HG02623 (cell line): ENCODE measurements at regions not wholly inside any gene's neighbourhood (a gene's known extent, or its start where the extent isn't known, plus 50 kb on each side); places are given as distances from the start of the nearest gene placed in this dataset.

ENCODE experiments used
- ATAC-seq: cut with Tn5 transposase; IDR thresholded peaks from one replicate; pipeline ENCODE4 v1.9.1; 2021; ENCODE audit warnings: moderate library complexity; ENCODE audit not compliant: unreplicated experiment

DNA sequence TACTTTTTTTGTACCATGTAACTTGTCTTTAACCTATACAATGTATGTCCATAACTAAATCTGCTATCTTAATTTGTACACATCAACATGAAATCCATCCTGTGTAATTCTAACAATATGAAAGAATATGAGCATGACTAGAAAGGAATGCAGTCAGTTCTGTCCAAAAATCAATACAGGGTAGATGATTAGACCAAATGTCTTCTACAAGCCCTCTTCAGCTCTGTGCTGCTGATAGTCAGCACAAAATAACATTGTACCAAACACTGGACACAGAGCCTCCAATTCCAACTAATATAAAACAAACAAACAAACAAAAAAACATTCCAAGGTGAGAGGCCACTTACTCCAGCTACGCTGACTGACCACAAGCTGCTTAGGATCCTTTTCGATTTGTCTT lies 301.4 kb upstream of the IRAK1BP1 start:
- no peak for ATAC-seq

DNA sequence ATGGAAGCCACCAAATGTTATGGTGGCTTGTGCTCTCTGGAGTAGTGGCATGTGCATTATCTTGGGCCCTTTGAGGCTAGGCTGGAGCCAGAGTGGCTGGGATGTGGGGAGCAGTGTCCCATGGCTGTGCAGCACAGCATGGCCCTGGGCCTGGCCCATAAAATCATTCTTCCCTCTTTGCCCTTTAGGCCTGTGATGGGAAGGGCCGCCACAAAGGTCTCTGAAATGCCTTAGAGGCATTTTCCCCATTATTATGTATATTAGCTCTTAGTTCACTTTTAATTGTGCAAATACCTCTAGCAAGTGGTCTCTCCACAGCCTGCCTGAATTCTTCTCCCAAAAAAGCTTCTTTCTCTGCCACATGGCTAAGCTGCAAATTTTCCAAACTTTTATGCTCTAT lies 297.3 kb upstream of the IRAK1BP1 start:
- ATAC-seq: no peak

DNA sequence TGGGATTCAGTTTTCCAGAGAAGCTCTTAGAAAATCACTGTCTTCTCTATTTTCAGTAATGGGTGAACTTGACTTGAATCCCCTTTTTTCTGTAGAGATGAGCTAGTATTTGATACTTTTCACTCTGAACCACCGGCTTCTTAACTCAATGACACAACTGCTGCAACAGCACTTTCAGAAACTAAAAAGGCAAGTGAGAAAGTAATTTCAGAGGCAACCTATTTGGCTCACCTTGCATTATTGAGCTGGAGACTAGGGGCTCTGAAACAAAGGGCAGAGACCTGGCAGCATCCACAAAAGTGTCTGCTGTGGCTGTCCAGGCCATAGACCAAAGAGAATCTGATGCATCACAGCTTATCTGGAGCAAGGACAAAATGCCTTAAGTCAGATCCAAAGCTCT lies 289.8 kb upstream of the IRAK1BP1 start:
- no peak for ATAC-seq

DNA sequence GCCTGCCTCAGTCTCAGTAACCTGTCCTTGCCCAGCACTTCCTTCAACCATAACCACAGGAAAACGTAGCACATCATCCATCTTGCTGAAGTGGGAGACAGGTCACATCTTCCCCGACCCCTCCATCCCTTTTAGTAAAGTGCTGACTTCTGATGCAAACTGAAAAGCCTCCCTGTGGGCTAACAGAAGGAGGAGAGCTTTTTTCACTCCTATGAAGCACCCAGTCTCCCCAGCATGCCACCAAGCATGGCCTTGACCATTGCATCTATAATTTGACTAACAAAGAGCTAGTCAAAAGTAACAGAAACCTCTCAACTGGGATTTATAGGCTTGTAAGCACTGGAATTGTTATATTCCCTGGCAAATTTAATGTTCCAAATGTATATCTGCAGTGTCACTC lies 288.9 kb upstream of the IRAK1BP1 start:
- ATAC-seq: no peak

DNA sequence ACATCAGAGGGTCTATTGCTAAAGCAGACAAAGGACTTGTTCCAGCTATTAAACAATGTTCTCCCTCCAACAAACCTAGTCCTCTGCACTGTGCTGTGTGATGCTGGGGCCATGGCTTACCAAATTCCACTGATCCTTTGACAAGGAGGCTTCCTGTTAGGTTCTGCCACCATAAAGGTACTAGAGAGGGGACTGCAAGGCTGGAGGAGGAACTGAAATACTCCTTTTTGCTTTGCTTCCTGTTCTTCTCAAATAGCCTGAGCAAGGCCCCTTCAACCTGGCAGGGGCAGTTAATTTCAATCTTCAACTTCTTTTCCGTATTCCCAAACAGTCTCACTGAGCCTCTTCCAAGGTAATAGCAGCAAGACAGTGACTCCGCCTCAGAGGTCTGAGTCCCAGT lies 286.4 kb upstream of the IRAK1BP1 start:
- peak; percentile 50 for ATAC-seq

DNA sequence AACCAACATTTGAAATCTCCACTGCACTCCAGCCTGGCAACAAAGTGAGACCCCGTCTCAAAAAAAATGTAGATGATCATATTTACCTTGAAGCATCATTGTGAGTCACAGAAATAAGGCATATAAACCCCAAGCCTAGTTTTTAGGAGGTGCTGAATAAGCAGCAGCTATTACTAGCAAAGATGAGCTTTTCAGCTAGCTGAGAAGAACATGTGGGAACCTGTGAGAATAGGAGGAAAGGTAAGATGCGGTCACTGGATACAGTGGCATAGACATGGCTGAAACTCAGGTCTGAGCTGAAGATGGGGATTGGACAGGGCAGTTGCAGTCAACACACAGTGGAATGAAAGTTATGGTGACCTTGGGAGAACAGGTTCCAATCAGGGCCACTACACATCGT lies 284.3 kb upstream of the IRAK1BP1 start:
- ATAC-seq: no peak

DNA sequence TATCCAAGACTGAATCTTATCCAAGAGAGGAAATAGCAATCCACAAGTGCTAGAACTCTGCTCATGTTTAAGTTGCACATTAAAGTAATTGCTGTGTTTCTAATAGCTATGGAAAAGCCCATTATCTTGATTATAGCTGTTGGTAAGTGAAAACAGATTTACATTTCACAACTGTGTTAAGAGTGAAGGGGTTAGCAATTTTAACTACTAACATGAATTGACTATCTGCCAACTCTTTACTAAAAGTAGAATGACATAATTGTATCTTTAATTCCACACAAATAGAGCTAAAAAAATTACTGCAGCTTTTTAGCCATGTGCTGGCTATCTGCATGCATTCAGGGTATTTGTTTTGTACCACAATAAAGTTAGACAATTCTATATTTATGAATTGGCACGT lies 277.9 kb upstream of the IRAK1BP1 start:
- ATAC-seq: no peak

DNA sequence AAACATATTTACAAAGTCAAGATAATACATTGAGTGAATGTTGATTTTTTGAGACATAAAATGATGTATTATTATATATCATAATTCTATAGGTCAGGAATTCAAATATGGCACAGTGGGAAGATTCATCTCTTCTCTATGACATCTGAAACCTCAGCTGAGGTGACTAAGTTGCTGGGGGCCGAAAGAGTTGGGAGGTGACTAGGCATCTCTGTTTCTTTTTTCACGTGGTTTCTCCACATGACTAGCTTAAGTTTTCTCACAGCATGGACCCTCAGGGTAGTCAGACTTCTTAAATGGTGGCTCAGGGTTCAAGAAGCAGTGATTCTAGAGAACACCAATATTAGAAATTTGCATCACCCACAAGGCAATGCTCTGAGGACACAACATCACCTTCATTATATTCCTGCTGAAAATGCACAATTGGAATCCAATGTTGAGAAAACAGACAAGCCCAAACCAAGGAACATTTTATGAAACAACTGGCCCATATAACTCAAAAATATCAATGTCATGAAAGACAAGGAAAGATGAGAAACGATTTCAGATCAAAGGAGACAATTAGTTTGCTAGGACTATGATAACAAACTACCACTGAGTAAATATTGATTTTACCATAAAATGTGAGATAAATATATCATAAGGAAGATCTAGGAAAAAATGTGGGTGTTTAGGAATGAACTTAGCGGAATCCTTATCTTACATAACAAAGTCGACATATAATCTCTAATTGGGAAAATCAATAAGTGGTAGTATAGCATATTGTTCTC lies 273.3 kb upstream of the IRAK1BP1 start:
- ATAC-seq: no peak

DNA sequence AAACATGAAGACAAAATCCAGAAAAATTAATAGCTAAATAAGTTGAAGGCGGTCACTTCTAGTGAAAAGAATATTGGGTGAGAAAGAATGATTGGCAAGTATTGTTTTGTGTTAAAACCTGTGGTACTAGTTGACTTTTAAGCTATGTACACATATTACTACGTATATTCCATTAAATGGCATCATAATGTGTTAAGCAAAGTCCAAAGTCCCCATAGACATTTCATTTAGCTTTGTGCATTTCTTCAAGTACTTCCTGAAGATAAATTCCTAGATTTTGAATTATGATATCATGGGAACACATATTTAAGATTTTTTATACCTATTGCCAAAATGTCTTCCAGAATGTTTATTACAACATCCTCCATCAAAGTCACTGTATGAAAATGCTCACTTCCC lies 272.7 kb upstream of the IRAK1BP1 start:
- ATAC-seq: no peak

DNA sequence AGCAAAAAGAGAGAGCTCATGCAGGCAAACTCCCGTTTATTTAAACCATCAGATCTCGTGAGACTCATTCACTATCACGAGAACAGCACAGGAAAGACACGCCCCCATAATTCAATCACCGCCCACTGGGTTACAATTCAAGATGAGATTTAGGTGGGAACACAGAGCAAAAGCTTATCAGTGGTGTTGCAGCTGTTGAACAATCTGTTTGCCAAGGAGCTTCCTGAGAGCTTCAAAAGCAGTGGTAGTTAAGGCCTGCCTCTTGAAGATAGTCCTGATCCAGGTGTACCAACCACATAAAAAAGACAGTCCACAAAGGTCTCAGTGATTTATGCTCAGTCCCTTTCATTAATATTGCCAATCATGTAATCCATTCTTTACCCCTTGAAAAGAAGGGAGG lies 269.4 kb upstream of the IRAK1BP1 start:
- no peak for ATAC-seq

DNA sequence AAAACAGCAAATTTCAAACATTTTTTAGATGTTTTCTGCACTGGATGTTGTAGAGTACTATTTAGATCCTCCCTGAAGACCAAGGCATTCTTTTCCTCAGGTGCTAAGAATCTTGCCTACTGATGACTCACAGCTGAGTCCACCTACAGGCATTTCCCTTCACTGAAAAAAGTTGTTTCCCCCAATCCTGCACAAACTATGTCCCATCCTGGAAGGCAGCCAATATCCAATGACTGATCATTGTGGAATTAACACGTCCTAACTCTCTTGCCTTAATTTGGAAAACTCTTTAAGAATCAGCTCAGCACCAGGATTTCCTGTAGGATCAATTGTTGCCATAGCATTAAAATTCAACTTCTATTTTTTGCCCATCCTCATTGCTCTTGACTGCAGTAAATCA lies 268.4 kb upstream of the IRAK1BP1 start:
- ATAC-seq: no peak

DNA sequence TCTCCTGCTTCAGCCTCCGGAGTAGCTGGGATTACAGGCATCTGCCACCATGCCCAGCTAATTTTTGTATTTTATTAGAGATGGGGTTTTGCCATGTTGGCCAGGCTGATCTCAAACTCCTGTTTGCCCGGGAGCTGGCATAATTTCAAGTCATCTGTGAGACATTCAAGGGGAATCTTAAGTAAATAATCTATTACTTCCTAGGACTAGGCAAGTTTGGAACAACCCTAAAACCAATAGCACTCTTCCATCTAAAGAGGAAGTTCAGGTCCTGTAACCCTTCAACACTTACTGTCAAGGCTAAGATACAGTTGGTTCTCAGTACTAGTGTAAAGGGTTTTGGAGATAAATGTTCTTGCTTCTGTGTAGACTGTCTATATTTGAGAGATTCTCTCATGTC lies 267.8 kb upstream of the IRAK1BP1 start:
- no peak for ATAC-seq

DNA sequence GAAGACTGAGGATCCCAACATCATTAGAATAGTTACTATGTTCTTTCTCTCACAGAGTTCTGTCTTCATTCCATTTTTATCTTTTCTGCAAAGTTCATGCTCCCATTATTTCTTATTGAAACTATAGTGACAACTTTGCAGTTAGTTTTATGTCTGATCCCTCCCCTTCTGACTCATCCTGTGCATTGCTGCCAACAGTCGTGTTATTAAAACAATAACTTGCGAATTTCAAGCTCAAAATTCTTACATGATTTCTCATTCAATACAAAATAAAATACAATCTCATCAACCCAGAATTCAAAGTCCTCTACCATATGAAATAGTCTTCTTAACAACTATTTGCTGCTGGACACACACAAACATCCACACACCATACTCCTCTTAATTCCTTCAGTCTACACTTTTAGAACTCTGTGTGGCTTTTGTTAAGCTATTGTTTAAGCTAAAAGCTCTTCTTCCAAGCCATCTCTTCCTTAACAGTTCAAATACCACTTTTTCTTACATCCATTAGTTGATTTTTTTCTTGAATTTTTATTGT lies 261.4 kb upstream of the IRAK1BP1 start:
- no peak for ATAC-seq

DNA sequence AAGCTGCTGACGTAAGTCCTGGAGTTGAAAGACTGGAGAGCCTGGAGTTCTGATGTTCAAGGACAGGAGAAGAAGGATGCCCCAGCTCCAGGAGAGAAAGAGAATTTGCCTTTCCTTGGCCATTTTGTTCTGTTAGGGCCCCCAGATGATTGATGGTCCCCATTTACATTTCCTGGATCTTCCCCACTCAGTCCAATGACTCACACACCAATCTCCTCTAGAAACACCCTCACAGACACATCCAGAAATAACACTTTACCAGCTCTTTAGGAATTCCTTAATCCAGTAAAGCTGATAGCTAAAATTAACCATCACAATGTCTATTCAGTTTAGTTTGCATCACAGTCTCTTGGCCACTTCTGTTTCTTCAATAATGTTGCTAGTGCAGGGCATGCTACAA lies 260.2 kb upstream of the IRAK1BP1 start:
- ATAC-seq: no peak

DNA sequence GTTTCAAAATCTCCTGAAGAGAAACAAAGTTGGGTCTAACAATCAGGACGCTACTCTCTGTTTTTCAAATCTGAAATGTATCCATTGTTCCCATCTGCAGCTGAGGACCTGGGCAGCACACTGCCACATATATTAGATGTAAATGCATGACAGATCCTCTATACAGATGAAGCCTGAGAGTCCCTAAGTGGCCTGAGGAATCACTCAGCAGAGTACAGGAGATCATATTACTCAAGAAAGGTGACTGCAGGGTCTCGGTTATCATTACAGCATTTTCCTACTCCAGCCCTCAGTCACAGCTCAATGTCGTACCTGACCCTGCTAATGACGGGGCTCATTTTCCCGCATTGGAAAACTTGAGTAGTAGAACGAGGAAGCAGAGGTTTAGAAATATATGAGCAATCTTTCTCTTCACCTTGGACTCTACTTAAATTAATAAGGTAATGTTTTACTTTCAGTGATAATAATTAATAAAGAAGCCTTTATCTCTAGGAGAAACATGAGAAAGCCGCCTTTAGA lies 256.2 kb upstream of the IRAK1BP1 start:
- no peak for ATAC-seq

DNA sequence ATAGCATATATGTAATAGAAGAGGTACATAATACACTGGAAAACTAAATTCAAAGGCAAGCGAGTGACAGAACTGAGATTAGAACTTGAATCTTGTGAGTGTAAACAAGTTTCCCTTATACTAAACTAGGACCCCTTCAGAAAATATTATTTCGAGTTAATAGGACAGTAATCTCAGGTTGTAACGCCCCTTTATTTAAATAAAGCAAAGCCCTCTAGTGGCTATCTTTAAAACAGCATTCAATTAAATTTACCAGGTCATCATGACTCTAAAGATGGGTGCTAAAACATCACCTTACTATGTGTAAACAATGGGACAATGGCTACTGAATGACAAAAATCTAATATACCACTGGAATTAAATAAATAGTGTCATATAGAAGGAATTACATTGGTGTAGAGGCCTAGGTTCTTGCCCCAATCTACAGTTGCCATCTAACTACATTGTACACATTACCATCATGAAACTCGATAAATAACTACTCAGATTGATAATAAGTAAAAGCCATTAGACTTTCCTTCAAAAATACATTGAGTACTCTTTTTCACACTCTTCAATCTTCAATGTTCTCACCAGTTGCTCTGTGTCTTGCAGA lies 255.4 kb upstream of the IRAK1BP1 start:
- peak; percentile 38 for ATAC-seq

DNA sequence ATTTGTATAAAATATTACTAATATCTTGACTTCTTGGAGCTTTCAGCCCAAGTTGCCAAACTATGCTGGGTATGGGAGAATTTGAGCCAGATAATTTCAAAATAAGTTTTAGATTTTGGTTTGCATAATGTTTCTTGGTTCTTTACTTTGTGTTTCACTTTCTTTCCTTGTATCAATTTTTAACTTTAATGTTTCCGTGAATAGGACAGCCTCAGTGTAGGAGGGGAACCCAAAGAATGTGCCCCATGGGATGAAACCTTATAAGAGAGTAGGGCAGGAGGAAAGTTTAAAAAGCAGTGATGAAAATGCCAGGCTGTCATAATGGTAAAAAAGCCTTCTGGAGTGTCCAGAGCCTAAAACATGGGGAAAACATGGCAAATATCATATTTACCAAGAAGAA lies 252.4 kb upstream of the IRAK1BP1 start:
- ATAC-seq: peak; percentile 39

DNA sequence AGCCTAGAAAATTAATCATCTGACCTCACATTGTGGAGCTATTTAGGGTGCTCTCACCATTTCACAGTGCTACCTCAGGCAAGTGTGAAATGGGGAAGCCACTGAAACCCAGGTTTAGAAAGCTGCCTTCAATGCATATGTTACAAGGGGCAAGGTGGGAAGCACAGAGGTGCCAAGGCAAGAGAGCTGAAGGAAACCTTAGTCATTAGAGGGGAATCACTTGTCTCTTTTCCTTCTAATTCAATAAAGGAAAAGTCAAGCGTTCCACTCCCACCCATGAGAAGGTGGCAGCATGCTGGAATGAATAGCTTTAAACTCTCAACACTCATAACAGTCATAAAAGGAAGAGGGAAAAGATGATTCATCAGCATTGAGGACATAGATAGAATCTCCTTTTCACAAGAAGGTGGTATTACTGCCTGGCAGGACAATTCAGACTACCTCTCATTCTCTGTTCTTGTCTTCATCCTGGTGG lies 251.9 kb upstream of the IRAK1BP1 start:
- ATAC-seq: peak; percentile 62

DNA sequence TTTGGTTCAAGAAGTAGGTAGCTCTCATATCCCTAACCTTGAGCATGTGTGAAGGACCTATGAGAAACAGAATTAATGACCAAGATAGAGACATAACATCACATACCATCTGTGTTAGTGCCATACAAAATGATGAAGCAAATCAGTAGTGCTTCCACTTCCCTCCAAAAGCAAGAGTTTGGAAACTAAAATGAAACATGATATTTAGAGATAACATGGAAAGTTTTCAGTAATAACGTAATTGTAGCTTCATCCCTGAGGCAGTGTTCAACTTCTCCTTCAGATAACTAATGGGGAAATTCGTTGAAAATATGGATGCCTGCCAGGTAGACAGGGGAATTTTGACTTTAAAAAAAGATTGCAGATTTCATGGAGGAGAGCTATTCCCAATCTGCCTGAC lies 248.4 kb upstream of the IRAK1BP1 start:
- ATAC-seq: no peak

DNA sequence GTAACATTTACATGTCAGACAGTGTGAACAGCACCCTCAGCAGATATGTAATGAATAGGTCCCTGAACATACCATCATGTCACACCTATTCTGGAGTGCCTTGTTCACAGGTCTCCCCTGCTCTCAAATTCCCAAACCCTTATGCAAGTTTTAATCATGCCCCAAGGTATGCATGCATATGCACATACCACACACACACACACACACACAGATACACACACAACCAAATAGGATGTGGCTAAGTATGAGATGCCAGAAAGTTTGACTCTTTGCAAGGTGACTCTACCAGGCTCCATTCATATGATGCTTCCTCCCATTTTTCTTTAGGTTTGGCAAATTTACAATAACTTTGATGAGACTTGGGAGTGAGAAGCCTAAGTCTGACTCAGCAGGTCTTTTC lies 243.8 kb upstream of the IRAK1BP1 start:
- ATAC-seq: no peak

DNA sequence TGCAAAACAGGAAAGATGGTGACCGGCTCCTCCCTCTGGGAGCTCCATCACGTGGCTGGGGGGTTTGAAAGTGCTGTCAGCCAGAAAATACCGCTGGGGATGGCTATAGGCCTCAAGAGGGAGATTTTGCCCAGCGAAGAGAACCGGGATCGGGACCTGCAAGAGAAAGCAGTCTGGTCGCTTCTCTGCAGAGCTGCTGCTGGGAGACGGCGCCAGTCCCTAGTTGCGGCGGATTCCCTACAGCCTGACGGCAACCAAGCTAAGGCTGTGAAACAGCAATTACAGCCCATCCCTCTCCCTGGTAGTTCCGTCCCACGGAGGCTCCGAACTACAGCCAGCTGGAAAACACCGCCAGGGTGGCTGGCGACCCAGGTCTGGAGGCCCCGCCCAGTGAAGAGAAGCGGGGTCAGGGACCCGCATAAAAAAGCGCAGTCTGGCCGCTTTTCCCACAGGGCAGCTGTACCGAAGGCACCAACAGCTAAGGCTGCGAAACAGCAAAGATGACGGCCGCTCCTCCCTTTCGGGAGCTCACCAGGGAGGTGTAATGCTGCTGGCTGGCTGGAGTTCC lies 238.1 kb upstream of the IRAK1BP1 start:
- ATAC-seq: no peak

DNA sequence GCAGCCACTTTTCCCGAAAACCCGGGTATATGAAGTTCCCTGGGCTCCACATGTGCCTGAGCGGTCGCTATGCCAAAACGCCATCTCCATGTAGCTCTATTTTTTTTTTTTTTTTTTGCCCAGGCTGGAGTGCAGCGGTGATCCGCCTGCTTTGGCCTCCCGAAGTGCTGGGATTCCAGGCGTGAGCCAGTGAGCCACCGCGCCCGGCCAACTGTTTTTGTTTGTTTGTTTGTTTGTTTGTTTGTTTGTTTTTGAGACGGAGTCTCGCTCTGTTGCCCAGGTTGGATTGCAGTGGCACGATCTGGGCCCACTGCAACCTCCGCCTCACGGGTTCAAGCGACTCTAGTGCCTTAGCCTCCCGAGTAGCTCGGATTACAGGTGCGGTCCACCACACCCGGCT lies 237.5 kb upstream of the IRAK1BP1 start:
- ATAC-seq: no peak
